GM18507 (cell line): ENCODE measurements at regions not wholly inside any gene's neighbourhood (a gene's known extent, or its start where the extent isn't known, plus 50 kb on each side); places are given as distances from the start of the nearest gene placed in this dataset.

Experiments
- DNase-seq: peaks from one replicate; pipeline ENCODE4 v3.0.0; 2011; ENCODE audit warnings: low read depth; ENCODE audit not compliant: insufficient read length; ENCODE audit errors: extremely low spot score
- FAIRE-seq: peaks from 2 replicates; lab custom pipeline; 2011; peaks lifted over from hg19 to GRCh38; lab: Jason Lieb, UNC

- FAIRE-seq (no peak), DNase-seq (no peak)
Observed at GRCh38 chr11:115759622-115760460, 255.6 kb upstream of the CADM1 start.

- DNase-seq (no peak), FAIRE-seq (no peak)
Observed at GRCh38 chr11:115758011-115758410, 253.8 kb upstream of the CADM1 start.

GRCh38 chr11:115751243-115752015 lies 247.2 kb upstream of the CADM1 start:
- FAIRE-seq (no peak), DNase-seq (no peak)

GRCh38 chr11:115745610-115746512 lies 241.6 kb upstream of the CADM1 start:
- DNase-seq: no peak
- no peak for FAIRE-seq

GRCh38 chr11:115745066-115745465 lies 240.9 kb upstream of the CADM1 start:
- DNase-seq: no peak
- no peak for FAIRE-seq

- DNase-seq (no peak), FAIRE-seq (no peak)
Observed at GRCh38 chr11:115743719-115744118, 239.5 kb upstream of the CADM1 start.

- FAIRE-seq: no peak
- no peak for DNase-seq
Observed at GRCh38 chr11:115741376-115742107, 237.3 kb upstream of the CADM1 start.

GRCh38 chr11:115740324-115740723 lies 236.1 kb upstream of the CADM1 start:
- no peak for DNase-seq
- FAIRE-seq: no peak

GRCh38 chr11:115739878-115740277 lies 235.7 kb upstream of the CADM1 start:
- DNase-seq (no peak), FAIRE-seq (no peak)

- no peak for DNase-seq
- no peak for FAIRE-seq
Observed at GRCh38 chr11:115739146-115739545, 234.9 kb upstream of the CADM1 start.

- DNase-seq: no peak
- no peak for FAIRE-seq
Observed at GRCh38 chr11:115737875-115738274, 233.7 kb upstream of the CADM1 start.

- DNase-seq: no peak
Observed at GRCh38 chr11:115736146-115736545, 231.9 kb upstream of the CADM1 start.

GRCh38 chr11:115724666-115725065 lies 220.5 kb upstream of the CADM1 start:
- FAIRE-seq (no peak), DNase-seq (no peak)

More at GRCh38 chr11:115736146-115736545, 231.9 kb upstream of the CADM1 start:
- no peak for FAIRE-seq

GRCh38 chr11:115722711-115723110 lies 218.5 kb upstream of the CADM1 start:
- DNase-seq: no peak
- FAIRE-seq: no peak

- DNase-seq: no peak
- FAIRE-seq: no peak
Observed at GRCh38 chr11:115721296-115721995, 217.2 kb upstream of the CADM1 start.

- FAIRE-seq (no peak), DNase-seq (no peak)
Observed at GRCh38 chr11:115720602-115721245, 216.5 kb upstream of the CADM1 start.

- DNase-seq: no peak
- no peak for FAIRE-seq
Observed at GRCh38 chr11:115718945-115719344, 214.7 kb upstream of the CADM1 start.

- DNase-seq (no peak), FAIRE-seq (no peak)
Observed at GRCh38 chr11:115718106-115718505, 213.9 kb upstream of the CADM1 start.
